Nephron (organoid): ENCODE measurements at regions not wholly inside any gene's neighbourhood (a gene's known extent, or its start where the extent isn't known, plus 50 kb on each side); places are given as distances from the start of the nearest gene placed in this dataset.

Experiments used
- H3K27ac Mint-ChIP-seq, 3 experiments: 2 replicates each; pipeline ENCODE4 v1.8.0; 2020; ENCODE audit warnings: mixed read lengths in 3 of 3, mild to moderate bottlenecking in 2 of 3, moderate library complexity in 1 of 3
- H3K27me3 Mint-ChIP-seq: 2 replicates; pipeline ENCODE4 v1.8.0; 2021; ENCODE audit warnings: low read depth, mild to moderate bottlenecking, moderate library complexity, mixed read lengths
- H3K36me3 Mint-ChIP-seq: 2 replicates; pipeline ENCODE4 v1.8.0; 2020; ENCODE audit warnings: low read depth, mixed read lengths
- H3K4me1 Mint-ChIP-seq: 2 replicates; pipeline ENCODE4 v1.8.0; 2020; ENCODE audit warnings: mixed read lengths
- H3K4me3 Mint-ChIP-seq, 3 experiments: 2 replicates each; pipeline ENCODE4 v1.8.0; 2020; ENCODE audit warnings: mild to moderate bottlenecking in 3 of 3, mixed read lengths in 3 of 3, moderate library complexity in 2 of 3
- H3K9me3 Mint-ChIP-seq: 2 replicates; pipeline ENCODE4 v1.8.0; 2020; ENCODE audit warnings: mixed read lengths
- CTCF ChIP-seq, 3 experiments: fragments of 200-600 bp; sonication (generic); IDR thresholded peaks; one replicate each; pipeline ENCODE4 v1.5.0; 2021; ENCODE audit warnings: antibody characterized with exemption in 3 of 3; ENCODE audit not compliant: unreplicated experiment in 3 of 3

- Mint-ChIP-seq H3K27ac (no peak overlapping the region), H3K4me1 (no peaks in the 10 kb centered on the region), H3K27me3 (no peaks in the 10 kb centered on the region), H3K4me3 (no peak overlapping the region), H3K36me3 (no peaks in the 10 kb centered on the region), H3K9me3 (no peaks in the 10 kb centered on the region)
- no peak for TF ChIP-seq CTCF (IDR thresholded peaks at IDR 0.05; ENCODE audit: unreplicated experiment in 3 of 3)
Measured at GRCh38 chr4:148693913-148694649, 251.9 kb upstream of the NR3C2 start.

- no peaks in the 10 kb centered on the region for H3K36me3 Mint-ChIP-seq
- TF ChIP-seq CTCF (IDR thresholded peaks at IDR 0.05; ENCODE audit: unreplicated experiment in 3 of 3) = no peak
Measured at GRCh38 chr4:148692242-148692641, 250.0 kb upstream of the NR3C2 start.

GRCh38 chr4:148686449-148686848, 244.2 kb upstream of the NR3C2 start:
- Mint-ChIP-seq H3K27me3 (peaks cover 4% of the 10 kb centered on the region), H3K4me3 (no peak overlapping the region), H3K4me1 (no peaks in the 10 kb centered on the region), H3K36me3 (no peaks in the 10 kb centered on the region), H3K27ac (no peak overlapping the region), H3K9me3 (no peaks in the 10 kb centered on the region)
- no peak for TF ChIP-seq CTCF (IDR thresholded peaks at IDR 0.05; ENCODE audit: unreplicated experiment in 3 of 3)

More at GRCh38 chr4:148692242-148692641, 250.0 kb upstream of the NR3C2 start:
- H3K27ac Mint-ChIP-seq = no peak overlapping the region
- no peaks in the 10 kb centered on the region for H3K27me3 Mint-ChIP-seq
- H3K4me1 Mint-ChIP-seq = no peaks in the 10 kb centered on the region
- H3K4me3 Mint-ChIP-seq = no peak overlapping the region
- no peaks in the 10 kb centered on the region for H3K9me3 Mint-ChIP-seq

GRCh38 chr4:148684638-148685037, 242.4 kb upstream of the NR3C2 start:
- no peaks in the 10 kb centered on the region for H3K9me3 Mint-ChIP-seq
- no peak overlapping the region for H3K4me3 Mint-ChIP-seq
- H3K36me3 Mint-ChIP-seq = no peaks in the 10 kb centered on the region
- no peak for TF ChIP-seq CTCF (IDR thresholded peaks at IDR 0.05; ENCODE audit: unreplicated experiment in 3 of 3)
- H3K27me3 Mint-ChIP-seq = peaks cover 4% of the 10 kb centered on the region
- no peaks in the 10 kb centered on the region for H3K4me1 Mint-ChIP-seq
- no peak overlapping the region for H3K27ac Mint-ChIP-seq

GRCh38 chr4:148680884-148681283, 238.7 kb upstream of the NR3C2 start:
- Mint-ChIP-seq H3K9me3 (no peaks in the 10 kb centered on the region), H3K27me3 (peaks cover 10% of the 10 kb centered on the region), H3K4me3 (no peak overlapping the region), H3K27ac (no peak overlapping the region), H3K36me3 (no peaks in the 10 kb centered on the region), H3K4me1 (no peaks in the 10 kb centered on the region)
- no peak for TF ChIP-seq CTCF (IDR thresholded peaks at IDR 0.05; ENCODE audit: unreplicated experiment in 3 of 3)

- Mint-ChIP-seq H3K4me3 (no peak overlapping the region), H3K27me3 (peaks cover 6% of the 10 kb centered on the region), H3K27ac (no peak overlapping the region), H3K4me1 (no peaks in the 10 kb centered on the region), H3K9me3 (no peaks in the 10 kb centered on the region), H3K36me3 (no peaks in the 10 kb centered on the region)
- no peak for TF ChIP-seq CTCF (IDR thresholded peaks at IDR 0.05; ENCODE audit: unreplicated experiment in 3 of 3)
Measured at GRCh38 chr4:148676344-148676743, 234.1 kb upstream of the NR3C2 start.
